Adrenal gland (tissue), 9 donors: ENCODE measurements at regions not wholly inside any gene's neighbourhood (a gene's known extent, or its start where the extent isn't known, plus 50 kb on each side); places are given as distances from the start of the nearest gene placed in this dataset.

ENCODE experiments used
- DNase-seq, 7 donors: peaks; one replicate each; pipeline ENCODE4 v3.0.0-alpha.2; 2019 to 2020
- H3K27ac ChIP-seq, 5 donors: fragments of 200-600 bp; sonication (generic) in 4 of 5; 1 replicate in 3 of 5; 2 replicates in 2 of 5; pipeline versions ENCODE4 v1.5.1 to v1.8.0; 2016 to 2020; ENCODE audit warnings: mild to moderate bottlenecking in 1 of 5
- H3K27me3 ChIP-seq: fragments of 200-600 bp; 2 replicates; pipeline ENCODE4 v1.8.0; 2021
- H3K36me3 ChIP-seq, 2 donors: fragments of 200-600 bp; replicated peaks in 1 of 2; 1 replicate in 1 of 2; 2 replicates in 1 of 2; pipeline versions ENCODE4 v1.5.1 to v1.8.0; 2018 to 2022
- H3K4me1 ChIP-seq, 2 donors: fragments of 200-600 bp; replicated peaks in 1 of 2; 1 replicate in 1 of 2; 2 replicates in 1 of 2; pipeline versions ENCODE4 v1.5.1 to v1.8.0; 2018 to 2021
- H3K4me3 ChIP-seq, 4 donors: fragments of 200-600 bp; sonication (generic) in 3 of 4; one replicate each; pipeline ENCODE4 v1.5.1; 2016 to 2018
- H3K9me3 ChIP-seq, 3 donors: fragments of 200-600 bp; sonication (generic) in 1 of 3; replicated peaks in 1 of 3; 1 replicate in 2 of 3; 2 replicates in 1 of 3; pipeline versions ENCODE4 v1.5.1 to v1.8.0; 2016 to 2021
- CTCF ChIP-seq, 6 experiments: fragments of 450-650 bp in 4 of 6; fragments of 200-600 bp in 2 of 6; sonication (generic) in 1 of 6; IDR thresholded peaks; 1 replicate in 5 of 6; 2 replicates in 1 of 6; pipeline versions ENCODE4 v1.5.1 to v1.8.0; 2016 to 2021; ENCODE audit warnings: antibody characterized with exemption in 6 of 6, mild to moderate bottlenecking in 2 of 6, moderate library complexity in 1 of 6
- POLR2A ChIP-seq, 2 donors: fragments of 450-650 bp; IDR thresholded peaks; one replicate each; pipeline ENCODE4 v1.6.1; 2017; ENCODE audit warnings: antibody characterized with exemption in 2 of 2, mild to moderate bottlenecking in 2 of 2, moderate library complexity in 1 of 2
- WGBS, 4 donors: extraction: QIAGEN DNeasy Blood & Tissue Kit in 2 of 4; methylation state at CpG; one replicate each; pipeline versions ENCODE4 v1.1.5 to v1.1.7; 2013 to 2017; 5-methylcytosine and 5-hydroxymethylcytosine counted together
- intact Hi-C, 2 donors: fragments of 100-400 bp; cut with DNase I; formaldehyde crosslinking; loops; one replicate each; pipeline versions ENCODE4 v1.14.1 to v1.15.0; 2022 to 2023
- donor health status: healthy with polysubstance abuse.
- donor health status: Bipolar disorder and iron deficiency.
- donor health status: DM: yes; HTN: yes; CAD: no.
- donor health status: DM: no; HTN: no; CAD: no.
- donor health status: DM: no; HTN: no; CAD: no.

- H3K36me3 ChIP-seq, result no peaks in the 10 kb centered on the region
- no peaks in the 10 kb centered on the region for H3K9me3 ChIP-seq
- TF ChIP-seq CTCF (IDR thresholded peaks at IDR 0.05) (no peak), POLR2A (IDR thresholded peaks at IDR 0.05) (no peak)
- H3K27me3 ChIP-seq, result no peaks in the 10 kb centered on the region
- intact Hi-C loops, result no loop called here
- H3K27ac ChIP-seq, result no peak overlapping the region
- 75 to 93% (median 86%) methylated on average over 1 of the region's 1 CpG for WGBS, 4 donors
- H3K4me3 ChIP-seq, result no peak overlapping the region
- DNase-seq, result no peak
- H3K4me1 ChIP-seq, result no peaks in the 10 kb centered on the region
Measured at GRCh38 chr6:47915017-47915416, 133.2 kb downstream of the OPN5 start.

- DNase-seq, result no peak
- H3K9me3 ChIP-seq, result no peaks in the 10 kb centered on the region
- no peaks in the 10 kb centered on the region for H3K36me3 ChIP-seq
- H3K27me3 ChIP-seq, result no peaks in the 10 kb centered on the region
- H3K4me1 ChIP-seq, result no peaks in the 10 kb centered on the region
- 75 to 89% (median 83%) methylated on average over 4 of the region's 4 CpGs for WGBS, 4 donors
- TF ChIP-seq POLR2A (IDR thresholded peaks at IDR 0.05) (no peak), CTCF (IDR thresholded peaks at IDR 0.05) (no peak)
- H3K27ac ChIP-seq, result no peak overlapping the region
- intact Hi-C loops, result no loop called here
- no peak overlapping the region for H3K4me3 ChIP-seq
Measured at GRCh38 chr6:47908271-47908670, 126.4 kb downstream of the OPN5 start.

- DNase-seq, result no peak
- H3K27me3 ChIP-seq, result no peaks in the 10 kb centered on the region
- no peak for TF ChIP-seq CTCF (IDR thresholded peaks at IDR 0.05)
- no peak for TF ChIP-seq POLR2A (IDR thresholded peaks at IDR 0.05)
- H3K4me3 ChIP-seq, result no peak overlapping the region
- intact Hi-C loops, result no loop called here
- 61 to 80% (median 66%) methylated on average over 2 of the region's 2 CpGs for WGBS, 4 donors
- no peak overlapping the region for H3K27ac ChIP-seq
- no peaks in the 10 kb centered on the region for H3K36me3 ChIP-seq
- H3K4me1 ChIP-seq, result no peaks in the 10 kb centered on the region
- H3K9me3 ChIP-seq, result no peaks in the 10 kb centered on the region
Measured at GRCh38 chr6:47905717-47906116, 123.9 kb downstream of the OPN5 start.

GRCh38 chr6:47897247-47897646 is 115.4 kb downstream of the OPN5 start:
- no peaks in the 10 kb centered on the region for H3K27me3 ChIP-seq
- H3K4me1 ChIP-seq, result no peaks in the 10 kb centered on the region
- no peaks in the 10 kb centered on the region for H3K36me3 ChIP-seq
- H3K4me3 ChIP-seq, result no peak overlapping the region
- DNase-seq, result no peak
- H3K9me3 ChIP-seq, result no peaks in the 10 kb centered on the region
- 49 to 57% (median 53%) methylated on average over 3 of the region's 3 CpGs for WGBS, 4 donors
- TF ChIP-seq POLR2A (IDR thresholded peaks at IDR 0.05), result no peak
- no peak overlapping the region for H3K27ac ChIP-seq
- intact Hi-C loops, result no loop called here

- H3K4me1 ChIP-seq, result no peaks in the 10 kb centered on the region
- H3K27ac ChIP-seq, result no peak overlapping the region
- no peaks in the 10 kb centered on the region for H3K36me3 ChIP-seq
- H3K4me3 ChIP-seq, result no peak overlapping the region
- 70 to 77% (median 73%) methylated on average over 7 of the region's 7 CpGs for WGBS, 4 donors
- TF ChIP-seq POLR2A (IDR thresholded peaks at IDR 0.05) (no peak), CTCF (IDR thresholded peaks at IDR 0.05) (no peak)
- H3K9me3 ChIP-seq, result no peaks in the 10 kb centered on the region
- no peak for DNase-seq
- intact Hi-C loops, result no loop called here
- no peaks in the 10 kb centered on the region for H3K27me3 ChIP-seq
Measured at GRCh38 chr6:47890326-47890875, 108.6 kb downstream of the OPN5 start.
